Skin of body (tissue), 1 donor: ENCODE measurements at regions not wholly inside any gene's neighbourhood (a gene's known extent, or its start where the extent isn't known, plus 50 kb on each side); places are given as distances from the start of the nearest gene placed in this dataset.

Source experiments
- DNase-seq: peaks from one replicate; lab custom pipeline; 2025; lab: John Stamatoyannopoulos, UW

DNA sequence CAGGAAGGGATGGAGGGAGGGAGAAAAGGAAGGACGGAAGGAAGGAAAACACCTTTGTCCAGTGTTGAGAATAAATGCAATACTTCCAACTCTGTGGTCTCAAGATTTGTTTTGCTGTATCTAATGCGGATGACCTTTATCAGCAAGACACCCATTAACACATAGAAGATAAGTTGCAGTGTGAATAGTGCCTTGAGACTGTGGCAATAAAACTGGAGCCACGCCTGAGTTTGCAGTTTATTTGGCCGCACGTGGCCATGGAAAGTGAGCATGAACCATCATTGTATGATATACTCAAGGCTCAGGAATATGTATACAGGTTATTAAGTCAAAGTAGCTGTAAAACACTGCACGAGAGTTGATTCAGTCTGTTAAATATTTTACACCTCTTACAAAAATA, 113.6 kb upstream of the EEA1 start:
- DNase-seq: no peak

DNA sequence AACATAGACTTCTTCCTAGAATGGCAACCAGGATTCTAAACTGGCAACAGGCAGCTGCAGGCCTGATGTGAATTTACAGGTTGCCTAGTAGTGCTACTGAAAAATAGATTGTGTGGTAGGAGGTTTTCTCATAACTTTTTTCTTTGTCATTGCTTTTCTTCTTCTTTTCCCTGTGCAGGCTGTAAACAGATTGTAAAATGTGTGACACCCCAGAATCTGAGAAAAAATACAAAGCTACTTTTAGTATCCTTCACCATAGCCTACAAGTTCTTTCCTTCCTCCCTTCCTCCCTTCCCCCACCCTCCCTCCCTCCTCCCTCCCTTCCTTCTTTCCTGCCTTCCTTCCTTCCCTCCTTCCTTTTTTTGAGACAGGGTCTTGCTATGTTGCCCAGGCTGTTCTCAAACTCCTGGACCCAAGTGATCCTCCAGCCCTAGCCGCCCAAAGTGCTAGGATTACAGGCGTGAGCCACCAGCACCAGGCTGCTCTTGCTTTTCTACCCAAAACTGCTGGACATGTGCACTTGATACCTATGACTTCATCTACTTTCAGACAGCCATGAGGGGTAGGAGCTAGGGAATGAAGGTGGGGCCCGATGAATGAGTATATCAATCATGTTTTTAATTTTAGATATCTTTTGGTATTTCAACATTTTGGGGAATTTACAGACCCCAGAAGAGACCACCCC, 114.2 kb upstream of the EEA1 start:
- no peak for DNase-seq

DNA sequence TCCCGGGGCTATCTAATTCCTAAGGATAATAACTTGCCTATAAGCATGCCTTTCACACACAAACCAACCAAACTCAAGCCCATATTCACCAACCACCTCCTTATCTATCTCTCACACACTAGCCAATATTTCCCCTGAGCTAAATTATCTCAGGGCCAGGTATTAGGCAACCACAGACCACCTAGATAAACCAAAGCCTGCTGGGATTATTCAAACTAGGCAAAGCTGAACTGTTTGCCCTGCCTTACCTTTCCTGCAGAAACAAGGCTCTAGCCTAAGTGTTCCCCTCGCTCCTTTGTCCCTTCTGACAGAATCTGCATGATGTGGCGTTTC, 114.7 kb upstream of the EEA1 start:
- no peak for DNase-seq

DNA sequence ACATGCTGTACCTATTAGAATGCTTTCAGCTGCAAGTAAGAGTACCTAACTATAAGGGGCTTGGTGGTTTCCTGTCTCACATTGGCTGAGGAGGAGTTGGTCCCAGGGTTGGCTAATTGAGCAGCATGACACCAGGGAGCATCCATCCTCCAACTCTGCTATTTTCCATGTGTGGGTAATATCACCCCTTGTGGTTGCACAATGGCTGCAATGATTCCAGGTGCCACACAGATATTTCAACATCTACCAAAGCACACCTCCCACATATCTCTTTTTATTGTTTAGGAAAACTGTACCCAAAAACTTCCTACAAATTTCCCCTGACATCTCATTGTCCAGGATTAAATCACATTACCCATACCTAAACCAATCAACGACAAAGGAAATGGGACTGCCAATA, 118.0 kb upstream of the EEA1 start:
- DNase-seq: no peak

DNA sequence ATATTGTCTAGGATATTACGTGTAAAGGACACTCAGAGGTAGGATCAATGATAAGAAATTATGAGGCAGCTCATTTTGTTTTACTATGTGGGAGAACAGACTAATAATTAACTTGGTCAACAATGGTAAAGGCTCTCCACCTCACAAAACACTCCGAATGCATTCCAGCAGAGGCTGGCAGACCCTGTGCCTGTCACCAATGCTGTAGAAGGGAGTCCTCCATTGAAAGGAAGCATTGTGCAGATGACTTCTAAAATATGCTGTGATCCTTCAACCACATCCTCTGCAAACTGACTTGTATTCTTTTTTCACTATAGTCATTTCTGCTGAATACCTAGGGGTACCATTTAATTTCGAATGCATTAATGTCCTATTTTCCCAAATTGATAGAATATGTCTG, 119.6 kb upstream of the EEA1 start:
- no peak for DNase-seq

DNA sequence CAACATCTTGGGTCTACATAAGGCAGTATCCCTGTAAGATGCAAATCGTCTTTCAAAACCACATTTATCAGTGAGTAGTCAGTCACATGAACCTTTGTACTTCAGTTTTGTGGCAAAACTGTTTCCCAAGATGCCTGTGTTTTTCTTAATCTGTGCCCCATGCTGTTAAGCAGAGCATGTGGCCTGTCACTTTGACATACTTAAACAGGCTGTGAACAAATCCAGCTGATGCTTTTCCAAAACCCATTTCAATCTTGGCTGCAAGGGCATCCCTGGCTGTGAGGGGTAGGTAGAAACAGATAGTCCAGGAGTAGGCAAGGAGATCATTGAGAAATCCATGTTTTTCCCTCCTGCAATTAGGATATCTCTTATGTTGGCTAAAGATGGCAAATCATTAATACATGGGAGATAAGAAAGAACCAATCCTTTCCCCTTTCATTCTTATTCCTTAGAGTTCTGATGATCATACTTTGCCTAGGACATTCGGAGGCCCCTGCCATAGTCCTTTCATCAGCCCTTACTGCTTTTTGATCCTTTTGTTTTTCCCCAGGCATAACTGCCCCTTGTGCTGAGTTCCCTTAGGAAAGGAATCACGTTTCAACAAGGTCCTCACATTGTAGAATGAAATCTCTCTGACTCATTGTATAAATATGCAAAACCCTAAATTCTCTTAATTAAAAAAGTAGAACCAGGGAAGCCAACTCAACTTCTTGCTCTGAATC, 121.1 kb upstream of the EEA1 start:
- DNase-seq: no peak

DNA sequence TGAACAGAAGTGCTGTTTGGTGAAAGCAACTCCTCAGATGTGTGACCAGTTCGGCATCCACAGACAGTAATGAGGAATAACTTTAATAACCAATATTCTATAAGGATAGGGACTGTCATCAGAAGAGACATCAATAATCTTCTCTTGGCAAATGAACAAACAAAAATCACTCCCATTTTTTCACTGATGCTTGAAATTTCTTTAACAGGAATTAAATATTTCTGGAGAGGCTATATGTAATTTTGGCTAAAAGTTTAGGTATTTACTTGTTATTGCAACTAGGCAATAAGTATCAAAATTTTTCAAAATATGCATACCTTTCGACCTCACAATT, 121.6 kb upstream of the EEA1 start:
- DNase-seq: no peak

DNA sequence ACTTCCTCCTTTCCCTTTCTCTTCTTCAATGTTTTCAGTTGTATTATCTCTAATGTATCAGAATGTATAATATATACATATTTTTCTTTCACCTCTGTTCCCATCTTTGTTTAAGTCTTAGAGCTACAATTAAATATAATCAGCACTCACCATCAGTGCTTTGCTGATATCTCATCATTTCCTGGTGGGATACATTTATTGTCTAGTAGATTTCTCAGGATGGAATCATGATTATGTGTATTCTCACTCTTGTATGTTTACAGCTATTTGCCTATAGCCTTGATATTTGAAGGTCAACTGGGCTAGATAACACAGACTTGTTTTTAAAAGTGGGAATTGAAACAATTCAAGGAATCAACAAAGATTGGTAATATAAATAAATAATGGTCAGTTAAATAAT, 124.9 kb upstream of the EEA1 start:
- no peak for DNase-seq

DNA sequence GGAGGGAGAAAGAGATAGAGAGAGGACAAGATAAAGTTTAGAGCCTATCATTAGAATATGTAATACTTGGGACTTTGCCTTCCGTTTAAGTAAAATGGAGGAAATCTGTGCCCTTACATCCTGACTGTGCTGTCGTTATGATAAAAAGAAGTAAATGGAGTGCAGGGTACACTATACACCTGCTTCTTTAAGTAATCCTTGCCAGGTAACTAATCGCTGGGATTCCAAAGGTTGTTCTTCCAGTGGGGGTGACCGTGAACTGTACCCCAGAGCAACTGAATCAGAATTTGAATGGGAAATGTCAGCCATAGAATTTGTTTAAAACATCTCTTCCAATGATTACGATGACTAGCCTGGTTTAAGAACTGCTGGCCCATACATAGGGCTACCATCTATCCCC, 126.1 kb upstream of the EEA1 start:
- no peak for DNase-seq

DNA sequence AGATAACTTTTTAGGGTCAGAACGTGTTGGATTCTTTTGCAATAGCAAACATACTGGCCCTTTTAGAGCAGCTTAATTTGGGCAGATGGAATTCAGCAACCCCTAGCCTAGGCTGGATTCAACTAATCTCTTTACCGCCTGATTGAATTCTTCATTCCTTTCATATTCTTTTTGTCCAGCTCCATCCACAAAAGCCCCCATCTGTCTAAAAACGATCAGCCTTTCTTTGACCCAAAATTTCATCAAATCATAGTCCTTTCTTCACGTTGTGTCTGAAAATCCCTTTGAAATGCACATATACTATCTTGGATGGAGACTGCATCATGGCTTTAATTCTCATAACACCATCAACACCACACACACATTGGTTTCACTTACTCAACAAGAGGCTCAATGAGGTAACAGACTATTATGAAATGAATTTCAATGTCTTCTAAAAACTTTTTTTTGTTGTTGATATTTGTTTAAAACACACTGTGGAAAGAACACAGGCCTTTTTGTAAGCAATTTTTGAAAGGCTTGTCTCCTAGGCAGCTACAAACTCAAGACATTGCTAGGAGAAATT, 128.0 kb upstream of the EEA1 start:
- no peak for DNase-seq

DNA sequence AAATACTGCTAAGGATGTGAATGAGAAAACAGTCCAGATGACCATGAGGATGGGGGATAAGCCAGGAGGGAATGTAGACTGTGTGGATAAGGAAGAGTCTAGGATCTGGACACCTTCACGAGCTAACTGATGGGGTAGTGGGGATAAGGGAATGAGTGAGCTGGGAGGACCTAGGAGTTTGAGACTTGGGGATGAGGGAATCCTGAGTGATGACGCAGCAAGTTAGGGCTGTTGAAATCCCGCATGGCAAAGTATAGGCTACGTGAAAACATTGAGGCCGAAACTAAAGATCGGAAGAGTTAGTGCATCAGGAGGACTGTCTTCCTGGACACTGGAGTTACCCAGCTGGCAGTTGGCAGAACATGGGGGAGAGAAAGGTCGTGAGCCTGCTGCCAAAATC, 129.2 kb upstream of the EEA1 start:
- DNase-seq: no peak

DNA sequence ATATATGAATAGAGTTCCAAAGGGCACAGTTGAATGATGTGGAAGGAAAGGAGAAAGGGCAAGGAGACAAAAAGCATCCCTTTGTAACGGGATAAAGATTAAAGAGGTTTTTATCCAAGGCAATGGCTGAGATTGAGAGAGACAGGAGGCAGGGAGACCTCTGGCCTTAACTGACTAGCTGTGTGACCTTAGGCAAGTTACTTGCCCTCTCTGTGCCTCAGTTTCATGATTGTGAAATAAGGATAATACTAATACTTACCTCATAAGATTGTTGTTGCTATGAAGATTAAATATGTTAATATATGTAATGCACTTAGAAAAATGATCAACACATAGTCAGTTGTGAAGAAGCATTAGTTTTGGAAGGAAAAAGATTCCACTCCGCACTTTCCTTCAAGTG, 130.2 kb upstream of the EEA1 start:
- DNase-seq: no peak

DNA sequence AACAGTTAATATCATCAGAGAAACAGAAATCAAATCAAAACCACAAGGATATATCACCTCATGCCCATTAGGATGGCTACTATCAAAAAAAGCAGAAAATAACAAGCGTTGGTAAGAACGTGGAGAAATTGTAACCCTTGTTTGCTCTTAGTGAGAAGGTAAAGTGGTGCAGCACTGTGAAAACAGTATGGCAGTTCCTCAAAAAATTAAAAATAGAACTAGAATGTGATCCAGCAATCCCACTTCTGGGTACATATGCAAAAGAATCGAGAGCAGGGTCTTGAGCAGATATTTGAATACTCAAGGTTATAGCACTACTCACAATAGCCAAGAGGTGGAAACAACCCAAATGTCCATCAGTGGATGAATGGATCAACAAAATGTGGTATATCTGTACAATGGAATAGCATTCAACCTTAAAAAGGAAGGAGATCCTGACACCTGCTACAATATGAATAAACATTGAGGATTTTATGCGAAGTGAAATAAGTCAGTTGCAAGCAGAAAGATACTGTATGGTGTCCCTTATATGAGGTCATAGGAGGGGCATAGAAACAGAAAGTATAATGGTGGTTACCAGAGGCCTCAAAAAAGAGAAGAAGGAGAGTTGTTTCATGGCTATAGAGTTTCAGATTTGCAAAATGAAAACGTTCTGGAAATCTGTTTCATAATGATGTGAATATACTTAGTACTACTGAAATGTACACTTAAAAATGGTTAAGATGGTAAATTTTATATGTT, 131.0 kb upstream of the EEA1 start:
- DNase-seq: no peak

DNA sequence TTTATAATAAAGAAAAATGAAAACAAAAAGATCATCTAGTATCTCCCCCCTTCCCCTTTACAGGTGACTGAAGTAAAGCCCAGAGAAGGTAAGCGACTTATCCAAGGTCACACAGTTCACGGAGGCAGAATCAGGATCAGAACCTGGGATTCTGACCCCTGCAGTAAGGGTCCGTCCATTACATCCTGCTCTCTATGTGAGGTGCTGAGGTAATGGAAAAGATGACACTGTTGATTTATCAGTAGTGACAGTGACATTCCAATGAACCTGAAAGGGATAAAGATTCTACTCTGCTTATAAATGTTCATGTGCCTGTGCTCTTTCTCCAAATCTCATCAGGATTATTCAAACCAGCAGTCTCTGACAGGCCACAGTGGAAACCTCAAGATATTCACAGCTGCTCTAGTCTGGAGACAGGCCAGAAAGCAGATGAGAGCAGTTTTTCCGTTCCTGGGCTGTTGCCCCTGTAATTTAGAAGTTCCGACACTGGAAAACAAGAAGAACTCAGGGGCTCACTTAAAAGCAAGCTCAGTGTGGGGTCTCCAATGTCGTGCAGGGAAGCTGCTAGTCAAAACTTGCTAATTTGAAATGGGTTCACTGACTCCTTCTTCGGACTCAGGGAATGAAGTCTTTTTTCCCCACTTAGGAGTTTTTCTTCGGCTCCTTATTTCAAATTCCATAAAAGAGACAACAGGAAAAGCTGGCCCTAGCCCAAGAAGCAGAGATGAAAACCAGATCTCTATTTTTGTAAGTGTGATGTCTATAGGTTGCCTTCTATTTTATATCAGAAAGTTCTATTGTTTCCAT, 131.8 kb upstream of the EEA1 start:
- DNase-seq: peak; percentile 93

DNA sequence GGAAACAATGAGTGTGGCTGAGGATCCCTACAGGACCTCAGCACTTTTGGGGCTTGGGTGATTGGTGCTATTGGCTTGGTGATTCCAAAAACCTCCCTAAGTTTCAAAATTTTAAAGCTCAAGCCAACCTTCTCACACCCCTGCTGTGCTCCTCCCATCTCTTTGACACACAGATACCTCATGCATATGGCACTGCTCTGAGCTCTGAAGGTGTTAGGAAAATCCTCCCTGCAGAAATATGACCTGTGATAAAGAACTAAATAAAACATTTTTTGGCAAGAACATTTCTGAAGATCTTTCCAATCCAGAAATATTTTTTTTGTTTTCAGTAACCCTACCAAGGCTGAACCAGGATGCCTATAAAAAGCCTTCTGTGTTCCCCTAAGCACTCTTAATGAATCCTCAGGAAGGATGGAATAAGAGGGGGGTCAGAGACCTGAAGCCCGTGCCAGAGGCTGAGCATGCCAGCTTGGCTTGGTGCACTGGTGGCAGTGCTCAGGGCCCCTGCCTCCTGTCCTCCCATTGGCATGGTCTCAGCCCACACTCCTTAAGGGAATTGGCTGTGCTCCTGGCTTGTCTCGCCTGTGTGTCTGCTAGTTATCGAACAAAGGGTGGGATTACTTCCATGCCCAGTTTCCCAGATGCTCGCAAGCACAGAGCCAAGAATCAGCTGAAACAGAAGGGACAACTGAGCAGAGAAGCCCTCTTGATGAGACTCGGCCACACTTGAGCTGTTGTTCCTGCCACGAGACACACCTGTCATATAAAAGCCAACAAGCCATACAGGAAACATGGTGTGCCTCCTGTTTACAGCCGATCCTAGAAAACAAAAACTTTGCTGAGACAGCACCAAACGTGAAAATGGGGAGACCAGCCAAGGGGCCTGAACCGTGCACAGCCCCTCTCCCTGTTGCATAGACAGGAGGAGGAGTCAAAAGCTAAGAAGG, 132.7 kb upstream of the EEA1 start:
- DNase-seq: peak; percentile 25

DNA sequence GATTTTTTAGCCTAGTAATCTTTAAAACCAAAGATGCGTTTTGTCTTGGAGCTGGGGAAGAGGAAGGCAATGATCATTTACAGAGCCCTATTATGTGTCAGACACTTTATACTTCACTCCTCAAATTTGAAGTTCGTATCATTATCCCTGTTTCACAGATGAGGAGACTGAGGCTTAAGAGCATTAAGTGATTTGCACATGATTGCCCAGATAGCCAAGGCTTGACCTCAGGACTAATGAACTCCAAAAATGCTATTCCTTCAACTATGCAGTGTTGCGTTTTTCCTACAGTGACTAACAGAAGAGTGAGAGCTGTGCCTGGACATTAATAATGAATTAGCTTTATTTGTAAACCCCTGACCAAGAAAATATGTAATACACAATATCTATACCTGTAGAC, 136.8 kb upstream of the EEA1 start:
- DNase-seq: no peak

DNA sequence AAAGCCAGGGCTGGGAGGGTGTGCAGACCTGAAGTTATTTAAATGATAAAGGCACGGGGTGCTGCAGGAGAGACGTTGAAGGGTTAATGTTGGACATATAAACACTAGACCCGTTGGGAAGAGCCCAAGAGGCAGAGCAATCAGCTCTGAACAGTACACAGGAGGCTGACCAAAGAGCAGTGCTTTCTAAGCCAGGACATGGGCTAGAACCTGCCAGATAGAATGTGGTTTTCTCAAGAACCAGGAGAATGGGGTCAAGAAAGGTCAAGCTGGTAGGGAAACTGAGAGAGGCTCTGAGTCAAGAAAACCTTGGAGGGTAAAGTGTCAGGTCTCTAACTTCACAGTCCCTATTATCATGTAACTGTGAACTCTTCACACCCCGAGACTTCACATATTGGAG, 143.2 kb upstream of the EEA1 start:
- no peak for DNase-seq

DNA sequence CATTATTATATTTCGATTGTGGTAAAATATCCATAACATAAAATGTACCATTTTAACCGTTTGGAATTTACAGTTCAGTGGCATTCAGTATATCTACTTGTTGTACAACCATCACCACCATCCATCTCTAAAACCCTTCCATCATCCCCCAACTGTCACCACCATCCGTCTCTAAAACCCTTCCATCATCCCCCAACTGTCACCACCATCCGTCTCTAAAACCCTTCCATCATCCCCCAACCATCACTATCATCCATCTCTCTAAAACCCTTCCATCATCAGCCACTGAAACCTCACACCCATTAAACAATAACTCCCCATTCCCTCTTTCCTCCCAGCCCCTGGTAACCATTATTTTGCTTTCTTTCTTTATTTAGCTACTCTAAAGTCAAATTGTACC, 144.2 kb upstream of the EEA1 start:
- no peak for DNase-seq

DNA sequence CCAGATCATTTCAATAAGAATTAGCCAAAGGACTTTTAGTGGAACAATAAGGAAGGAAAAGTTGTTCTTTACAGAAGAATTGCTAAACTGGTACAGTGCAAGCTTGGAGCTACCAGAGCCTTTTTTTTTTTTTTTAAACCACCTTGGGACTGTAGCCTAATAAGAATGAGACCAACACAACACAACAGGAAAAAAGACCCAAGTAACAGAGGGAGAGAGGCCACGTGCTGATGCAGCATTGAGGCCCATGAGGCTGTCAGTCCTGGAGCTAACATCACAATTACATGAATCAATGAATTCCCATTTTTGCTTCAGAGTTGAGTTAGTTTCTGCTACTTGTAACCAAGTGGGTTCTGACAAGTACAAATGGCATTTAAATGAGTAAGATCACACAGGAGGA, 149.0 kb upstream of the EEA1 start:
- no peak for DNase-seq

DNA sequence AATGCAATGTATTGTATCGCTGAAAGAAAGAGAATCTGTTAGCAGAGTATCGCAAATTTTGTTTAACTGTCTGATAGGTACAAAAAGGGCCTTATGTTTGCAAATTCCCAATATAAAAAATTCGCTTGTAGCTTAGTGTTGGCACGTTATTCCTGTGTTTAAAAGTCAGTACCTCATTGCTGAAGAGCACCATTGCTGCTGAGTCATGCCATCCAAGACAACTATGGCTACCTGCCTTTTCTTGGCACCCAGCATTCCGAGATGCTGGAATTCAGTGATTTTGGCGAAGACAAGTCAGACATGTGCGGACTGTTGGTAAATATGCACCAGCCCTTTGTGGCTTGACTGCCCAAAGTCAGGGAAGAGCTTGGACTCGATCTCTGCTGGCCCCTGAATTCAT, 149.5 kb upstream of the EEA1 start:
- no peak for DNase-seq

DNA sequence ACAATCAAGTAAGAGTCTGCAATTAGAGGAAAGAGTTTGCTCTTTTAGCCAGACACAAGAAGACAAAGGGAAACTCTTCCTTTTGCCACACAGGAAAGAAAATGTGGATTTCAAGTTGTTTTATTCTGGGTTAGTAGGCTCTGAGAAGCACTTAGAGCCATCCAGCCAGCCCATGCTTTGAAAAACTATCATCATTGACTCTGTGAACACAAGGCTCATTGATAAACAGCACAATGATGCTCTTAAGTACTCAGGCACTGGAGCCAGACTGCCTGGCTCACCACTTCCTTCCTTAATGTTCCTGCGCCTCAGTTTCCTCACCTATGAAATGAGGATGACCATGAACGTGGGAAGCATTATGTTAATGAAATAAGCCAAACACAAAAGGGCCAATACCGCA, 150.2 kb upstream of the EEA1 start:
- DNase-seq: peak; percentile 9
